ENCODE measurements at regions not wholly inside any gene's neighbourhood (a gene's known extent, or its start where the extent isn't known, plus 50 kb on each side); places are given as distances from the start of the nearest gene placed in this dataset.

DNA sequence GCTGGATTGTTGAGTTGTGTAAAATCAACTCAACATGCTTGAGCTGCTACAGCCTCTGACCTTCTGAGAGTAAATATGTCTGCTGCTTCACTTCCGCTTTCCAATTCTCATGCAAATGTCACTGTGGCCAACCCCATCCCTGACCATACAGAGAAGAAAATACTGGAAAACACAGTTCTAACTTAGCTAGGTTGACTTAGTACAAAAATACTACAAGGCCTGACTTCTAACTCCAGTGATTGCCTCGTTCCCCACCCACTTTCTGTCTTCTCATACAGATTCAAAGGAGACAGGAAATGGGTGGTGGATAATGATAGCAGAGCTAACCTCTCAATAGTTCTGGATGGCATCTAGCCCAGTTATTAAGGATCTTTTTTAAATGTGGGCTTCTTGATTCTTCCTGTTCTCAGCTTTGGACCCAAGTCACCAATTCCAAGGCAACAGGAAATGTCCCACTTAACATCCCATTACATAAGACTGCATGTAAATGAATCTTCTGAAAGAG, 226.6 kb upstream of the SLC24A2 start:
- TF ChIP-seq, protein P1, sequence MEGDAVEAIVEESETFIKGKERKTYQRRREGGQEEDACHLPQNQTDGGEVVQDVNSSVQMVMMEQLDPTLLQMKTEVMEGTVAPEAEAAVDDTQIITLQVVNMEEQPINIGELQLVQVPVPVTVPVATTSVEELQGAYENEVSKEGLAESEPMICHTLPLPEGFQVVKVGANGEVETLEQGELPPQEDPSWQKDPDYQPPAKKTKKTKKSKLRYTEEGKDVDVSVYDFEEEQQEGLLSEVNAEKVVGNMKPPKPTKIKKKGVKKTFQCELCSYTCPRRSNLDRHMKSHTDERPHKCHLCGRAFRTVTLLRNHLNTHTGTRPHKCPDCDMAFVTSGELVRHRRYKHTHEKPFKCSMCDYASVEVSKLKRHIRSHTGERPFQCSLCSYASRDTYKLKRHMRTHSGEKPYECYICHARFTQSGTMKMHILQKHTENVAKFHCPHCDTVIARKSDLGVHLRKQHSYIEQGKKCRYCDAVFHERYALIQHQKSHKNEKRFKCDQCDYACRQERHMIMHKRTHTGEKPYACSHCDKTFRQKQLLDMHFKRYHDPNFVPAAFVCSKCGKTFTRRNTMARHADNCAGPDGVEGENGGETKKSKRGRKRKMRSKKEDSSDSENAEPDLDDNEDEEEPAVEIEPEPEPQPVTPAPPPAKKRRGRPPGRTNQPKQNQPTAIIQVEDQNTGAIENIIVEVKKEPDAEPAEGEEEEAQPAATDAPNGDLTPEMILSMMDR (IDR thresholded peaks at IDR 0.05; ENCODE audit: extremely low read depth, missing control alignments): no peak
- DNase-seq (ENCODE audit: low spot score): no peak

DNA sequence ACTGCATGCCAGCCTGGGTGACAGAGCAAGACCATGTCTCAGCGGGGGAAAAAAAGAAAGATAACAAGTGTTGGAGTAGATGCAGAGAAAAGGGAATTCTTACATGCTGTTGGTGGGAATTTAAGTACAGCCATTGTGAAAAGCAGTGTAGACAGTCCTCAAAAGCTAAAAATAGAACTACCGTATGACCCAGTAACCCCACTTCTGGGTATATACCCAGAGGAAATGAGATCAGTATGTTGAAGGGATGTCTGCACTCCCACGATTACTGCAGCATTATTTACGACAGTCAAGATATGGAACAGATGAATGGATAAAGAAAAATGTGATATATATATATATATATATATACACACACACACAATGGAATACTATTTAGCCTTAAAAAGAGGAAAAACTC, 225.3 kb upstream of the SLC24A2 start:
- TF ChIP-seq, protein P1 (IDR thresholded peaks at IDR 0.05; ENCODE audit: extremely low read depth, missing control alignments): no peak
- no peak for DNase-seq (ENCODE audit: low spot score)

DNA sequence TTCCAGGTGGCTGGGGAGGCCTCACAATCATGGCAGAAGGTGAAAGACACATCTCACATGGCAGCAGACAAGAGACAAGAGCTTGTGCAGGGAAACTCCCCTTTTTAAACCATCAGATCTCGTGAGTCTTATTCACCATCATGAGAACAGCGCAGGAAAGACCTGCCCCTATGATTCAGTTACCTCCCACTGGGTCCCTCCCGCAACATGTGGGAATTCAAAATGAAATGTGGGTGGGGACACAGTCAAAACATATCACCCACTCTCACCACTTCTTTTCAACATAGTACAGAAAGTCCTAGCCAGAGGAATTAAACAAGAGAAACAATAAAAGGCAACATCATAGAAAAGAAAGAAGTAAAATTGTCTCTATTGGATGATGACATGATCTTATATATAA, 223.4 kb upstream of the SLC24A2 start:
- no peak for DNase-seq (ENCODE audit: low spot score)
- TF ChIP-seq, protein P1 (IDR thresholded peaks at IDR 0.05; ENCODE audit: extremely low read depth, missing control alignments): no peak

DNA sequence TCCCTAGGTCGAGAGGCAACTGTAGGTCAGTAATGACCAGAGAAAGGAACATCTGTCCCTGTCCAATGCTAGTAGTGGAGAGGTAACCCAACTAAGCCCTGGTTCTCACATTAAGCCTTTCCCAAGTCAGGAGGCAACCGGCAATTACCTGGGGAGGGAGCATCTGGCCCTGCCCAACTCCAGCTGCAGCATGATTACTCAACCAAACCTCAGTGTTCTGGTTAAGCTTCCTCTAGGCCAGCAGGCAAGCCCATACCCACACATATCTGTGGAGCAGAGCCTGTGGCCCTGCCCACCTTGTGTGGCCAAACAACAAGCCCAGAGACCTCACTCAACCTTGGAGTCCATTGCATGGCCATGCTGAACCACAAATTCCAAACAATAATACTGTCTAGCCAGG, 220.8 kb upstream of the SLC24A2 start:
- DNase-seq (ENCODE audit: low spot score): no peak

DNA sequence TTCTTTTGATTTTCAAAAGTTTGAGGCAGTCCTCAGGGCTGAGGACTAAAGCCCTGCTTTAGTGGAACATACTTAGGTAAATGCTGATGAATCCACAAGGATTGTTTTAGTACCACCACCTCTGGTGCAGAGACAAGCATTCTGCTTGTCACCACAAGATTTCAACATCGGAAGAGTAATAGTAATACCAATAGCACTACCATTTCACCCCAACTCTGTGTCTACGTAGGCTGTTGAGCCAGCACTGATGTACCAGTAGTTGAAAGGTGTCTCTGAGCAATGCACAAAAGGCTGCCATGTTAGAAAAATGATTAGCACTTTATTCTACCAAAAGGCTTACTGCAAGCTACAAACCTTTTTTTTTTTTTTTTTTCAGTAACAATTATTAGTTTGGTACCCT, 213.2 kb upstream of the SLC24A2 start:
- no peak for DNase-seq (ENCODE audit: low spot score)

More for the DNA sequence above, 220.8 kb upstream of the SLC24A2 start:
- TF ChIP-seq, protein P1 (IDR thresholded peaks at IDR 0.05; ENCODE audit: extremely low read depth, missing control alignments): no peak

DNA sequence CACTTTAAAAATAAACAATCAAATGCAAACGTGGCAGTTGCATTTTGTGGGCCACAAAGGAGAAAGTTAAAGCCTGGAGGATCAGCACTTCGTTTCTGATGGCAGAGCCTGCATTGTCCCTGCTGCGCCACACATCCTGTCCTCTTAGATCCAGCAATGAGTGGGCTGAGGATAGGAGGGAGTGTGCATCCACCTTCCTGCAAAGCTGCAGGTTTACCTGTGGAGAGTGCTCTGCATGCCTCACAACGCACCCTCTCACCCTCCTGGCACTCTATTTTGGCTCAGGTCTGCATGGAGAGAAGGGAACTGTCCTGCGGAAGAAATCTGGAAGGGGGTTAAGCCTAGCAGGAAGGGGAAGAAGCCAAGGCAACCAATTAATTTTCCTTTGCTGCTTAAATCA, 212.2 kb upstream of the SLC24A2 start:
- DNase-seq (ENCODE audit: low spot score): no peak
- TF ChIP-seq, protein P1 (IDR thresholded peaks at IDR 0.05; ENCODE audit: extremely low read depth, missing control alignments): no peak

More for the DNA sequence above, 213.2 kb upstream of the SLC24A2 start:
- TF ChIP-seq, protein P1 (IDR thresholded peaks at IDR 0.05; ENCODE audit: extremely low read depth, missing control alignments): no peak

DNA sequence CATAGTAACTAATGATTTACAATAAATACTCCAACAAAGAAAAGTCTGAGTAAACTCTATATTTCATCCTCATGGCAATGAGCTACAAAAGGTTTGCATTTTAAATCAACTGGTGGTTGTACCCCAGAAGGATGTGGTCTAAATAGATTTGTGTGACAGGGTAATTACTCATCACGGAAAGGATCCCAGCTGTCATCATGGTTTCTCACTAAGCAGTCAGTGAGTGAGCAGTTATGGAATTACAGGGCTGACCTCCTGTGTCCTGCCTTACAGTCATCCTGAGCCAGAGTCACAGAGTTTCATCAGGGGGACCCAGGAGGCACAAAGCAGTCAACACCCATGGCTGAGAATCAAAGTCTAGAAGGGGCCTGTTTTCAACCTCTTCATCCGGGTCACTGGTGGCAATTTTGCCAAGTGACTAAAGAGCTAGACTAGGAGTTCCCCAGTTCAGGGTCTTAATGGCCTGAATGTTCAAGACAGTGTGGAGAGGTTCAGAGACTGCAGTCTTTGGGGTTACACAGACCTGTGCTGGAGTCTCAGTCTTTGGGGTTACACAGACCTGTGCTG, 210.7 kb upstream of the SLC24A2 start:
- peak; percentile 56 for DNase-seq (ENCODE audit: low spot score)
- TF ChIP-seq, protein P1 (IDR thresholded peaks at IDR 0.05; ENCODE audit: extremely low read depth, missing control alignments): no peak

Data from GM20000 (cell line).